AG10803 (cell line): ENCODE measurements at regions not wholly inside any gene's neighbourhood (a gene's known extent, or its start where the extent isn't known, plus 50 kb on each side); places are given as distances from the start of the nearest gene placed in this dataset.

ENCODE experiments used
- DNase-seq: peaks from one replicate; pipeline ENCODE4 v3.0.0; 2010; ENCODE audit warnings: low read depth
- H3K4me3 ChIP-seq: 2 replicates; pipeline ENCODE4 v1.5.1; 2011; ENCODE audit warnings: mild to moderate bottlenecking, low read length, control low read depth
- TF ChIP-seq, protein P1 (sequence below): conservative IDR thresholded peaks from 2 replicates; pipeline ENCODE4 v1.5.1; 2011; ENCODE audit warnings: mild to moderate bottlenecking, low read length, control low read depth, inconsistent platforms

DNA sequence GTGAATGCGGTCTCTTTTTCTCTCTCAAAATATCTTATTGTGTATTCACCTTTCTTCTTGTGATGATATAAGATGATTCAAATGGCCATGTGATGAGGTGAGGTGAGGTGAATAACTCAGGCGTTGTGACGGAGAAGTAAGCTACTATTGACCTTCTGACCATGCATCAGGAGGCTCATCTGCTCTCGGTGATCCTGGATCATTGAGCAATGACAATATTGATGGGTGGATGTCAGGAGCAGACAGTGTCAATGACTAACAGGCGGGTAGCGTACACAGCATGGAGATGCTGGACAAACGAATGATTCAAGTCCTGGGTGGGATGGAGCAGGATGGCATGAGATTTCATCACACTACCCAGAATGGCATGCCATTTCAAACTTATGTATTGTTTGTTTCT lies 119.6 kb downstream of the PXDC1 start:
- H3K4me3 ChIP-seq: no peak overlapping the region
- TF ChIP-seq, protein P1, sequence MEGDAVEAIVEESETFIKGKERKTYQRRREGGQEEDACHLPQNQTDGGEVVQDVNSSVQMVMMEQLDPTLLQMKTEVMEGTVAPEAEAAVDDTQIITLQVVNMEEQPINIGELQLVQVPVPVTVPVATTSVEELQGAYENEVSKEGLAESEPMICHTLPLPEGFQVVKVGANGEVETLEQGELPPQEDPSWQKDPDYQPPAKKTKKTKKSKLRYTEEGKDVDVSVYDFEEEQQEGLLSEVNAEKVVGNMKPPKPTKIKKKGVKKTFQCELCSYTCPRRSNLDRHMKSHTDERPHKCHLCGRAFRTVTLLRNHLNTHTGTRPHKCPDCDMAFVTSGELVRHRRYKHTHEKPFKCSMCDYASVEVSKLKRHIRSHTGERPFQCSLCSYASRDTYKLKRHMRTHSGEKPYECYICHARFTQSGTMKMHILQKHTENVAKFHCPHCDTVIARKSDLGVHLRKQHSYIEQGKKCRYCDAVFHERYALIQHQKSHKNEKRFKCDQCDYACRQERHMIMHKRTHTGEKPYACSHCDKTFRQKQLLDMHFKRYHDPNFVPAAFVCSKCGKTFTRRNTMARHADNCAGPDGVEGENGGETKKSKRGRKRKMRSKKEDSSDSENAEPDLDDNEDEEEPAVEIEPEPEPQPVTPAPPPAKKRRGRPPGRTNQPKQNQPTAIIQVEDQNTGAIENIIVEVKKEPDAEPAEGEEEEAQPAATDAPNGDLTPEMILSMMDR: no peak
- no peak for DNase-seq

DNA sequence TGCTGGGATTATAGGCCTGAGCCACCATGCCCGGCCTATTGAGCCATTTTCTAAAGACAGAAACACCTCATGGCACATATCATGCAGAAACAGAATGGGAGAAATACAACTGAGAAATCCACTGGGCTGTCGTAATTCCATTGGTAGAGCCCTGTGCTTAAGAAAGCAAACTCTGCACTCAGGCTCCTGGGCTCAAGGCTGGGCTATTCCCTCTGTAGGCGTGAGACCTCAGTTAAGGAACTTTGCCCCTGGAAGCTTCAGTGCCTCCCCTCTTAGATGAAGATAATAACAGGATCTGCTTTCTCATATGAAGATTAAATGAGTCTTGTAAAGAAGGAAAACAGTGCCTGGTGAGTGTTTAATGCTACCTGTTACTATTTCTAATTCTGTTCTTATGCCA lies 120.3 kb downstream of the PXDC1 start:
- DNase-seq: no peak
- TF ChIP-seq, protein P1: no peak
- no peak overlapping the region for H3K4me3 ChIP-seq

DNA sequence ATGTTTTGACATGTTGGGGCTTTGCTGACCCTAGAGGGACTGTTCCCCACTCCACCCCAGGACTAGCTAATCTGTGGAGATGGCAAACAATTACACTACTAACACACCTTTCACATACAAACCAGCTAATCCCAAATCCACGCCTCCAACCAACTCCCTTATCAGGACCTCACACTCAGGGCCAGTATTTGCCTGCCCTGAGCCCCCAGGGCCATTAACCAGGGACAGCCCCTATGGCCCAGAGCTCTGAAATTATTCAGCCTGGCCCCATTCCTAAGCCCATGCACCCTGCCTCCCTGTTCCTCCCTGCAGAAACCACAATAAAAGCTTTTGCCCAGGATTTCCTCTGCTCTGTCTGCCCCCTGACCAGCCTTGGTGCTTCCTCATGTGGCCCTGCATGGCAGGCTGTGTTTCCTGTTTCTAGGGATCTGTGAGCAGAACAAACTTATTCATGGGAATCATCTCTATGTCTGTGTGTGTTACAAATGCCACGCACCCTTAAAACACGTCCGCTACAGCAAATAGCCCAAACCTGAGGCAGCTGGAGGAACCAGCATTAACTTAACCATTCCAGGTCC lies 121.2 kb downstream of the PXDC1 start:
- TF ChIP-seq, protein P1: no peak
- H3K4me3 ChIP-seq: no peak overlapping the region
- DNase-seq: no peak

DNA sequence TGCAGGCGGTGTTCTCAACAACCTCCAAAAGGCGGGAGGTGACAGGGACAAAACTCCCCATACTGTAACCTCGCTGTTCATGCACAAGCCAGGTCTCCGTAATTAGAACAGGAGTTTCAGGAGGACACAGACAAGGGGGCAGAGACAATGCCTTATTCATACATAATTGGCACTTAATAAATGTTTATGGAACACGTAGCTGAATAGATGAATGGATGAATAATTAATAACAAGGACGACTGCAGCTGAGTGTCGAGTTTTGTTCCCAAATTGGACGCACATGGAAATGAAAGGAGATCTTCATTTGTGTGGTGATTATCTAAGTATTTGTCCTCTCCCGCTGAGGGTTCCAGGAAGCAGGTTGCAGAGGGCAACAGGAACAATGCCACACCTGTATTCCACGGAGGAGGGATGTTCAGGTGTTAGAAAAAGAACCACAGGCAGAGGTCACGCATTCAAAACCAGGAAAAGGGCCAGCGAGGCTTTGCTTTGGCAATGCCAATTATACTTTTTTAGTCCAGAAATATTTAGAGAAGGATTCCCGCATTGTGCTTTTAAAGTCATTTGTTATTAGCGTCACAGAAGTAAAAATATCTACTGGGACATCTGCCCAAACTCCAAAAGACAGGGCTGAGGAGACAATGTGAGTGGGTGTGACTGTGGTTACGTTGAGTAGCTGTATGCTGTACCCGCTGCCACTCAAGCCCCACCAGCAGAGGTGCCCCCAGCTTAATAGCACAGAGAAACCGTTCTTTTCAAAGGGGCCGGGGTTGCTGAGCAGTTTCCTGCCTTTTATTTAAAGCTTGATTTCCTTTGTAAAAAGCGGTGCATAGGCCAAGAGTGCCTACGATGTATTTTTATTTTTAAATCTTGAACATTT lies 123.3 kb downstream of the PXDC1 start:
- no peak overlapping the region for H3K4me3 ChIP-seq
- peak; percentile 8 for DNase-seq
- TF ChIP-seq, protein P1: no peak

DNA sequence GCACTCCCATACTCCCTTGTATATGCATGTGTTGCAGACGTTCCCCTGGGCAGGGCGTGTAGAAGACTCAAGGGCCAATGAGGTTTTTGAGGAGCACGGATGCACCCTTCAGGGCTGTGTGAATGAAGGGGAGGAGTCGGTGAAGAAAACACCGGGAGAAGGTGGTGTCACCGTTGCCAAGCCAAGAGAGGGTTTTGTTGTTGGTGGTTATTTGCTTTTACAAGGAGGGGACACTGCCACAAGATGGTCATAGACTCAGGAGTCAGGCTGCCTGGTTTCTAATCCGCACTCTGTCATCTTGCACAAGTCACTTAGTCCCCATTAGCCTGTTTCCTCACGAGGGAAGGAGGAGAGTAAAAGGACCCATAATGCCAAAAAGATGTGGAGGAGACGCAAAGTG lies 124.0 kb downstream of the PXDC1 start:
- no peak overlapping the region for H3K4me3 ChIP-seq
- DNase-seq: no peak
- TF ChIP-seq, protein P1: no peak

DNA sequence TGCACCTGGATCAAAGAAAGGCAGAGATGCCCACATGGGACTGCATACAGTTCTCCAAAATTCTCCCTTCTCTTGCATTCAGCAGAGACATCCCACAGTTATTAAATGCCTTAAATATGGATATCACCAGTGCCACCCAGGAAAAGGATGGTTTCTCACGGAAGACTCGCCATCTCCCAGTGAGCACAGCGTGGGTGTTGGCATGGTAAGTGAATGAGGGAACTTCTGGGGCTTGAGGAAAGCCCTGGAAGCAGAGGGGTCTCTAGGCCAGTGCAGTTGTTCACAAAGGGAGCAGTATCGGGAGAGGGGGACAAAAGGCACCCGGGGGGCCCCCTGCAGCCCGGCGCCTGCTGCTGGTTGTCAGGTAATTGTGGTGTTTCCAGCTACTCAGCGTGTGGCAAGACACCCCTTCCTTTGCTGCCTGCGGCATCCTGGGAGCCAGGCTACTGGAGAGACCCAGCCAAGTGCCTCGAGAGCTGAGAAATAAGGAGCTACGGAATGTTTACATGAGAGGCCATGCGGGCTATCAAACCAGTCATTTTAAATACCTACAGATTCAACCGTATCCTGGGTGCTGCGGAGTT lies 125.4 kb downstream of the PXDC1 start:
- TF ChIP-seq, protein P1: no peak
- DNase-seq: no peak
- no peak overlapping the region for H3K4me3 ChIP-seq
